Fibroblast of pulmonary artery (primary cell): ENCODE measurements at regions not wholly inside any gene's neighbourhood (a gene's known extent, or its start where the extent isn't known, plus 50 kb on each side); places are given as distances from the start of the nearest gene placed in this dataset.

Source experiments
- DNase-seq: peaks from one replicate; pipeline ENCODE4 v3.0.0-alpha.2; 2010; ENCODE audit warnings: low read depth
- H3K4me3 ChIP-seq: replicated peaks from 2 replicates; pipeline ENCODE4 v1.5.1; 2011; ENCODE audit warnings: low read depth, mild to moderate bottlenecking, control low read depth, low read length, moderate library complexity
- TF ChIP-seq, protein P1 (sequence below): IDR thresholded peaks from 2 replicates; pipeline ENCODE4 v1.5.1; 2011; ENCODE audit warnings: mild to moderate bottlenecking, control low read depth, low read length, inconsistent platforms; ENCODE audit errors: missing control alignments

DNA sequence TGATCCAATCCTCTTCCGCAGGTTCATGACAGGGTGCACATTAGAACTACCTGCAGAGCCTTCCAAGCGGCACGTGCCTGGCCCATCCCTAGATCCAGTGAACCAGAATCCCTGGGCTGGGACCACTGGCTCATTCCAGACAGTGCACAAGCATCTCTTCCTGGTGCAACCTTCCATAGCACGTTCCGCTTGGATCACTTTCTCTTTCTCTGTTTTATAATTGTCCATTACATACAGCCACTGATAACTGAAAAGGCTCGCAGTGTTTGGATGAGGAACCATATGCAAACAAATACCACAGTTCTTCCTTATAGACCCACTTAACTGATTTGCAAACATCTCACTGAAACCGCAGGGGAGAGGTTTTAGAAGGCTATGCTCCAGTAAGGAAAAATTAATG is 59.6 kb upstream of the DDR1 start:
- no peak overlapping the region for H3K4me3 ChIP-seq
- TF ChIP-seq, protein P1, sequence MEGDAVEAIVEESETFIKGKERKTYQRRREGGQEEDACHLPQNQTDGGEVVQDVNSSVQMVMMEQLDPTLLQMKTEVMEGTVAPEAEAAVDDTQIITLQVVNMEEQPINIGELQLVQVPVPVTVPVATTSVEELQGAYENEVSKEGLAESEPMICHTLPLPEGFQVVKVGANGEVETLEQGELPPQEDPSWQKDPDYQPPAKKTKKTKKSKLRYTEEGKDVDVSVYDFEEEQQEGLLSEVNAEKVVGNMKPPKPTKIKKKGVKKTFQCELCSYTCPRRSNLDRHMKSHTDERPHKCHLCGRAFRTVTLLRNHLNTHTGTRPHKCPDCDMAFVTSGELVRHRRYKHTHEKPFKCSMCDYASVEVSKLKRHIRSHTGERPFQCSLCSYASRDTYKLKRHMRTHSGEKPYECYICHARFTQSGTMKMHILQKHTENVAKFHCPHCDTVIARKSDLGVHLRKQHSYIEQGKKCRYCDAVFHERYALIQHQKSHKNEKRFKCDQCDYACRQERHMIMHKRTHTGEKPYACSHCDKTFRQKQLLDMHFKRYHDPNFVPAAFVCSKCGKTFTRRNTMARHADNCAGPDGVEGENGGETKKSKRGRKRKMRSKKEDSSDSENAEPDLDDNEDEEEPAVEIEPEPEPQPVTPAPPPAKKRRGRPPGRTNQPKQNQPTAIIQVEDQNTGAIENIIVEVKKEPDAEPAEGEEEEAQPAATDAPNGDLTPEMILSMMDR, result no peak
- DNase-seq, result no peak

DNA sequence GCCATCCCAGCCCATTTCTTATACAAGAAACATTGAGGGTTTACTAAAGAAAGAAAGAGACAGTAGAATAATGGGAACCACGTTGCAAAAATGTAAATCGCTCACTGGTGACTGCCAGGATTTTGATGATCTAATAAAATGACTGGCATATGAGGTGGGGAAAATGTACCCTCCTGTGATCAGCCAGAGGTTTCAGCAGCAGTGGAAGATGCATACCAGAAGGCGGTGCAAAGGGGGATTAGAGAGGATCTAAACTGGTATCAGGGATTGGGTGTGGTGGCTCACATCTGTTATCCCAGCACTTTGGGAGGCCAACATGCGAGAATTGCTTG is 60.8 kb upstream of the DDR1 start:
- DNase-seq, result no peak
- TF ChIP-seq, protein P1, result no peak
- H3K4me3 ChIP-seq, result no peak overlapping the region

DNA sequence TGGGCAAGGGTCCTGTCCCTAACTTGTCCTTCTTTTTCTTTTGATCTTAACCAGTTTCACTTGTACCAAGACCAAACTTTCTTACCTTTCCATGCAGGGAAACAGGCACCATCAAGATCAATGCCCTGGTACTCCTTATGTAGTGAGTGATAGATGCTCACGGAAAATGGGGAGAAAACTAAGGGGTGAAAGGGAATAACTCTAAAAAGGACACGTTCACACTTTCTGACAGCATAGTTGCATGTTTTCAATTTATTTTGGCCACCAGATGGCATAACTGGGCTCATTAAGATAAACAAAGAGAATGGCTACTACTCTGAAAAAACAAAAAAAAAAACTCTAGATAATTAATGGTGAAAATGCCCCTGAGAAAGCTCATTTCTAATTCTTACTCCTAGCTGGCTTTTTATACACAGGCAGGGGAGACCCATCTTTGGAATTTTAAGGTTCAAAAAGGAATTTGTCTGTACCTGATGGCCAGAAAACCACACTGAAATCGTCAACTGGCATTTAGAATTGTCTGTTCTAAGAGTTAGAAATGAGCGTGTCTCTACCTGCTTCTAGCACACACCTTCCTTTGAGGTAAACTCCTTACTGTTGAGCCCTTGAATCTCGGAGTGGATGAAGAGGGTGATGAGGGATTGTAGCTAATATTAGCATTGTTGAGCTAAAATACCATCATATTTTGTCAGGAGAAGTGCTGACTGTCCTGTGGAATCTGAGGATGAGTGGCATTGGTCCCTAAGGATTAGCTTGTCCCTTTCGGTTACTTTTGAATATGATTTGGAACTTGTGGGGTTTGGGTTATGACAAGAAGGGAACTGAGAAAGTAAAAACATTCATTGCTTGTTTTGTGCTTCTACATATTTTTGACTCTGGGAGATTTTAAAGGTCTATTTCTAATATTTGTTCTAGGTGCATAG is 62.2 kb upstream of the DDR1 start:
- DNase-seq, result peak; percentile 70
- TF ChIP-seq, protein P1, result peak; percentile 47

DNA sequence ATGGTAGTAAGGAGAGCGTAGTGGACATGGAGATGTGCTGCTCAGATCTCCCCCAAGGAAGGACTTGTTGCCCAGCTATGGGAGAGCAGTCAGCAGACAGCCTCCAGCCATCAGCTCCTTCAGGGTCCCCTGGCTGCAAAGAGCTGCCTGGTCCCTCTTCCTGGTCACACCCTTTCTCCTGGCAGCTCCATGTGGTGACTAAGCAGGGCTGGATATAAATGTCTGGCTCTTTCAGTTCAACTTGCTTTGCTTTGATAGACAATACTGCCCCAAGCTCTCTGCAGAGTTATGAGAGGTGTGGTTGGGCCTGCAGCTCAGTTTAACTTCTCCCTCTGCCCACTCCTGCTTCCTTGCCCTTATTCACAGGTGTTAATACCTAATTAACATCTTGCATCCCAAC is 64.1 kb upstream of the DDR1 start:
- DNase-seq, result peak; percentile 80
- TF ChIP-seq, protein P1, result peak; percentile 30
- H3K4me3 ChIP-seq, result no peak overlapping the region

More for the DNA sequence above, 62.2 kb upstream of the DDR1 start:
- no peak overlapping the region for H3K4me3 ChIP-seq

DNA sequence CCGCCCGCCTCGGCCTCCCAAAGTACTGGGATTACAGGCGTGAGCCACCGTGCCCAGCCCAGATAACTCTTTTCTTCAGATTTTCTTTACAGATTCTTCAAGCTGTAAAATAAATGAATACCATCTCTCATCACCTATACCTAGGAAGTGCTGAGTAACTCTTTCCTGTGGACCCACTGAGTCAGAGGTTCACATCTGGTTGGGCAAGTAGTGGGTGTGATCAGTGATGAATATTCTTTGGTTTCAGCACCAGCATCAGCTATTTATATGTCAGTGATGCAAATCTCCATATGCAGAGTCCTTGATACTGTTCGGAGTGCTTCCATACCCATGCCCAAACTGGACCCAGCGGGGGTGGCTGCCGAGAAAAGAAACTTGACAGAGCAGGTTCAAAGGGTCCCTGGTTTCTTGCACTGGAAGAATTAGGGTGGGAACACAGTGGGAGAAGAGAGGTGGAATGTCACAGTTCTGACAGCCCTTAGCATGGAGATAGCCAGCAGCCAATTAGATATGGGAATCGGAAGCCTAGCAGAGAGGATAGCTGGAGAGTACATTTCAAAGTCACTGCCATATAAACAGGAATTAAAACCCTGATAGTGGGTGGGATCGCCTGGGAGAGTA is 64.9 kb upstream of the DDR1 start:
- no peak overlapping the region for H3K4me3 ChIP-seq
- DNase-seq, result no peak
- TF ChIP-seq, protein P1, result no peak

DNA sequence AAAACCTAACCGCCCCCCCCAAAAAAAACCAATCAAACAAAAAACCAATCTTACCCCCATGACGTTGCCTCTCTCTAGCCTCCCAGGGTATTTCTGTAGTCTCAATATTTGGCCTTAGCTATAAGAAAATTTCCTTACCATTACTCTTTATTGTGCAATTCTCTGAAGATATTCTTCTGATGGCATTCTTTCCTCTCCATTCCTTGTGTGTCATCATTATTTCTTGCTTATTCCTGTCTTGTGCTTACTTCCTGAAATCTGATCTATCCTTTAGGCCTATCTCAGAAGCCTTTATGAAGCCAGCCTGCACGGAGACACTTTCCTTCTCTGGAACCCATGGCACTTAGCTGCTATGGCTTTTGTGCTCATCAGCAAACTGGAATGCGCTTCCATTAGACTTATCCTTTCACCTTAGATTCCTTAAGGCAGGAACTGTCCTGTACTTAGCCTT is 65.9 kb upstream of the DDR1 start:
- TF ChIP-seq, protein P1, result no peak
- DNase-seq, result peak; percentile 93
- H3K4me3 ChIP-seq, result no peak overlapping the region
